Gastrocnemius medialis (tissue), 4 donors: ENCODE measurements at regions not wholly inside any gene's neighbourhood (a gene's known extent, or its start where the extent isn't known, plus 50 kb on each side); places are given as distances from the start of the nearest gene placed in this dataset.

ENCODE experiments used
- ATAC-seq, 2 donors: fragments of 150-250 bp; one replicate each; pipeline ENCODE4 v1.9.1; 2016
- DNase-seq, 2 donors: peaks; one replicate each; pipeline ENCODE4 v3.0.0-alpha.2; 2019
- H3K27ac ChIP-seq, 4 donors: fragments of 200-600 bp; sonication (generic); 1 replicate in 1 of 4; 2 replicates in 3 of 4; pipeline ENCODE4 v1.5.1; 2016 to 2018; ENCODE audit warnings: mild to moderate bottlenecking in 2 of 4, moderate library complexity in 1 of 4
- H3K27me3 ChIP-seq, 3 donors: fragments of 200-600 bp; sonication (generic) in 2 of 3; 1 replicate in 1 of 3; 2 replicates in 2 of 3; pipeline versions ENCODE4 v1.5.1 to v1.6.0; 2016 to 2019; ENCODE audit warnings: mild to moderate bottlenecking in 1 of 3, moderate library complexity in 1 of 3
- H3K36me3 ChIP-seq, 2 donors: fragments of 200-600 bp; sonication (generic) in 1 of 2; one replicate each; pipeline ENCODE4 v1.5.1; 2017 to 2018
- H3K4me1 ChIP-seq, 2 donors: fragments of 200-600 bp; sonication (generic) in 1 of 2; one replicate each; pipeline ENCODE4 v1.5.1; 2016 to 2017; ENCODE audit warnings: mild to moderate bottlenecking in 2 of 2
- H3K4me3 ChIP-seq, 4 donors: fragments of 200-600 bp; sonication (generic) in 3 of 4; 1 replicate in 1 of 4; 2 replicates in 3 of 4; pipeline ENCODE4 v1.5.1; 2016 to 2019; ENCODE audit warnings: mild to moderate bottlenecking in 2 of 4
- H3K9me3 ChIP-seq, 3 donors: fragments of 200-600 bp; sonication (generic) in 2 of 3; 1 replicate in 1 of 3; 2 replicates in 2 of 3; pipeline ENCODE4 v1.5.1; 2016 to 2019
- CTCF ChIP-seq, 5 experiments: fragments of 450-650 bp in 3 of 5; fragments of 200-600 bp in 2 of 5; sonication (generic) in 2 of 5; IDR thresholded peaks in 4 of 5; conservative IDR thresholded peaks in 1 of 5; 1 replicate in 4 of 5; 2 replicates in 1 of 5; pipeline ENCODE4 v1.5.1; 2016 to 2019; ENCODE audit warnings: antibody characterized with exemption in 5 of 5, mild to moderate bottlenecking in 3 of 5, moderate library complexity in 3 of 5
- POLR2A ChIP-seq, 2 donors: fragments of 450-650 bp; IDR thresholded peaks; one replicate each; pipeline ENCODE4 v1.6.1; 2017; ENCODE audit warnings: antibody characterized with exemption in 2 of 2, mild to moderate bottlenecking in 2 of 2, moderate library complexity in 2 of 2
- in situ Hi-C, 4 donors: fragments of 200-750 bp; cut with MboI; loops; one replicate each; pipeline versions ENCODE4 v1.15.0 to v1.8.0; 2017; ENCODE audit warnings: low sequenced_read_pairs in 4 of 4
- intact Hi-C: fragments of 100-400 bp; cut with DNase I; formaldehyde crosslinking; loops from one replicate; pipeline ENCODE4 v1.15.1; 2023; ENCODE audit warnings: low total_unique reads

- no peaks in the 10 kb centered on the region for H3K36me3 ChIP-seq
- DNase-seq (no peak), ATAC-seq (no peak)
- H3K4me3 ChIP-seq = no peak overlapping the region
- H3K4me1 ChIP-seq = no peaks in the 10 kb centered on the region
- H3K27me3 ChIP-seq = no peaks in the 10 kb centered on the region
- no peak for TF ChIP-seq CTCF (IDR thresholded peaks at IDR 0.05 in 4 of 5, conservative IDR thresholded peaks at IDR 0.05 in 1 of 5)
- no peak for TF ChIP-seq POLR2A (IDR thresholded peaks at IDR 0.05)
- in situ Hi-C loops (no loop called here), intact Hi-C loops (no loop called here)
- no peak overlapping the region for H3K27ac ChIP-seq
- no peaks in the 10 kb centered on the region for H3K9me3 ChIP-seq
These were observed 533.4 kb upstream of the BRINP1 start for GRCh38 chr9:119902611-119903010.

GRCh38 chr9:119898316-119898715, 529.1 kb upstream of the BRINP1 start:
- TF ChIP-seq CTCF (IDR thresholded peaks at IDR 0.05 in 4 of 5, conservative IDR thresholded peaks at IDR 0.05 in 1 of 5) (no peak), POLR2A (IDR thresholded peaks at IDR 0.05) (no peak)
- H3K9me3 ChIP-seq = no peaks in the 10 kb centered on the region
- H3K36me3 ChIP-seq = no peaks in the 10 kb centered on the region
- in situ Hi-C loops (no loop called here), intact Hi-C loops (no loop called here)
- H3K27ac ChIP-seq = no peak overlapping the region
- ATAC-seq (no peak), DNase-seq (no peak)
- no peak overlapping the region for H3K4me3 ChIP-seq
- H3K4me1 ChIP-seq = no peaks in the 10 kb centered on the region
- H3K27me3 ChIP-seq = no peaks in the 10 kb centered on the region

- H3K36me3 ChIP-seq = no peaks in the 10 kb centered on the region
- no peak for DNase-seq
- intact Hi-C loops (no loop called here), in situ Hi-C loops (no loop called here)
- TF ChIP-seq CTCF (IDR thresholded peaks at IDR 0.05 in 4 of 5, conservative IDR thresholded peaks at IDR 0.05 in 1 of 5) = no peak
- TF ChIP-seq POLR2A (IDR thresholded peaks at IDR 0.05) = no peak
- H3K4me1 ChIP-seq = no peaks in the 10 kb centered on the region
- H3K27me3 ChIP-seq = no peaks in the 10 kb centered on the region
- H3K27ac ChIP-seq = no peak overlapping the region
- ATAC-seq = no peak
- no peak overlapping the region for H3K4me3 ChIP-seq
- H3K9me3 ChIP-seq = no peaks in the 10 kb centered on the region
These were observed 515.2 kb upstream of the BRINP1 start for GRCh38 chr9:119884438-119884837.

GRCh38 chr9:119881898-119882297, 512.7 kb upstream of the BRINP1 start:
- Histone ChIP-seq H3K27me3 (no peaks in the 10 kb centered on the region), H3K36me3 (no peaks in the 10 kb centered on the region), H3K4me3 (no peak overlapping the region), H3K9me3 (no peaks in the 10 kb centered on the region), H3K4me1 (no peaks in the 10 kb centered on the region), H3K27ac (no peak overlapping the region)
- TF ChIP-seq CTCF (IDR thresholded peaks at IDR 0.05 in 4 of 5, conservative IDR thresholded peaks at IDR 0.05 in 1 of 5) (no peak), POLR2A (IDR thresholded peaks at IDR 0.05) (no peak)
- intact Hi-C loops = no loop called here
- no peak for ATAC-seq
- no peak for DNase-seq
- in situ Hi-C loops = no loop called here

GRCh38 chr9:119880361-119880760, 511.1 kb upstream of the BRINP1 start:
- H3K27me3 ChIP-seq = no peaks in the 10 kb centered on the region
- H3K27ac ChIP-seq = no peak overlapping the region
- H3K4me1 ChIP-seq = no peaks in the 10 kb centered on the region
- in situ Hi-C loops = no loop called here
- no peaks in the 10 kb centered on the region for H3K36me3 ChIP-seq
- no peak for TF ChIP-seq CTCF (IDR thresholded peaks at IDR 0.05 in 4 of 5, conservative IDR thresholded peaks at IDR 0.05 in 1 of 5)
- no peak for TF ChIP-seq POLR2A (IDR thresholded peaks at IDR 0.05)
- no peak overlapping the region for H3K4me3 ChIP-seq
- no peak for DNase-seq
- intact Hi-C loops = no loop called here
- no peak for ATAC-seq
- no peaks in the 10 kb centered on the region for H3K9me3 ChIP-seq
